ENCODE measurements at regions not wholly inside any gene's neighbourhood (a gene's known extent, or its start where the extent isn't known, plus 50 kb on each side); places are given as distances from the start of the nearest gene placed in this dataset.
"Not testable (repeated sequence)": the region's sequence is repeated elsewhere in the genome, so short reads cannot be mapped to it uniquely, and the experiment has no call there.

GRCh38 chr16:79403534-79403933 lies 197.0 kb downstream of the MAF start:
- DNase-seq, result no peak

GRCh38 chr16:79402920-79403319 lies 197.6 kb downstream of the MAF start:
- no peak for DNase-seq

GRCh38 chr16:79402356-79402755 lies 198.2 kb downstream of the MAF start:
- no peak for DNase-seq

DNA sequence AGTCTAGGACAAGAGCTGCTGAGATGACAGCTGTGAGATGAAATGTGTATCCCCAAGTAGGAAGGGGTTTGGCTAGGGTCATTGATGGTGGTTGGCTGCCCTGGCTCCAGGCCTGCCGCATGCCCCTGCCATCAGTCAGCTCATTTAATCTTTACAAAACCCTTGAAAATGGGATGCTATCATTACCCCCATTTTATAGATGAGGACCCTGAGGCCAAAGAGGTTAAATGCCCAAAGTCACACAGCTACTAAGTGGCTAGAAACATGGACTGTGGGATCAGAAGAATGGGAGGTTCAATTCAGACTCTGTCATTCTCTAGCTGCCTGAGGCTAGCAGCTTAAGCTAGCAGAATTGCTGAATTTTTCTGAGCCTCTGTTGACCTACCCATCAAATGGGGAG lies 198.8 kb downstream of the MAF start:
- DNase-seq, result no peak

- DNase-seq, result no peak
Observed at GRCh38 chr16:79401157-79401556, 199.4 kb downstream of the MAF start.

- no peak for DNase-seq
Observed at GRCh38 chr16:79400462-79401149, 199.9 kb downstream of the MAF start.

GRCh38 chr16:79395591-79395990 lies 204.9 kb downstream of the MAF start:
- DNase-seq, result no peak

DNA sequence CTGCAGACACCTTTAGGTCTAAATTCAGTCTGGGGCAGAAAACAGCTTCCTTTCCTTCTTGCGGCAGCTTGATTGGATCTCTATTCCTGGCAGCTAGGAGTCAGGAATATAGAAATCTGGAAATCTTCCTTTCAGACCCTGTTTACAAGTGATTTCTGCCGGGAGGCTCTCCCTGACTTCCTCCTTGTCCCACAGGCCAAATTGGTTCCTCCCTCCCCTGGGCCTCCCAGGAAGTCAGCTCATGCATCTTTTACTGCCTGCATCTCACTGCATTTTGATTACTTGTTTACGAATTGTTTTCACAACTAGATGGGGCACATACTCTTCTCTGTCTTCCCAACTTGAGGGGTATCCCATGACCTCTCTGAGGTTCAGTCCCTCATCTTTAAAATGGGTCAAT lies 206.3 kb downstream of the MAF start:
- DNase-seq, result no peak

GRCh38 chr16:79393564-79393963 lies 207.0 kb downstream of the MAF start:
- DNase-seq, result no peak

GRCh38 chr16:79393127-79393526 lies 207.4 kb downstream of the MAF start:
- no peak for DNase-seq

GRCh38 chr16:79392081-79392480 lies 208.5 kb downstream of the MAF start:
- no peak for DNase-seq

- no peak for DNase-seq
Observed at GRCh38 chr16:79391395-79391794, 209.1 kb downstream of the MAF start.

DNA sequence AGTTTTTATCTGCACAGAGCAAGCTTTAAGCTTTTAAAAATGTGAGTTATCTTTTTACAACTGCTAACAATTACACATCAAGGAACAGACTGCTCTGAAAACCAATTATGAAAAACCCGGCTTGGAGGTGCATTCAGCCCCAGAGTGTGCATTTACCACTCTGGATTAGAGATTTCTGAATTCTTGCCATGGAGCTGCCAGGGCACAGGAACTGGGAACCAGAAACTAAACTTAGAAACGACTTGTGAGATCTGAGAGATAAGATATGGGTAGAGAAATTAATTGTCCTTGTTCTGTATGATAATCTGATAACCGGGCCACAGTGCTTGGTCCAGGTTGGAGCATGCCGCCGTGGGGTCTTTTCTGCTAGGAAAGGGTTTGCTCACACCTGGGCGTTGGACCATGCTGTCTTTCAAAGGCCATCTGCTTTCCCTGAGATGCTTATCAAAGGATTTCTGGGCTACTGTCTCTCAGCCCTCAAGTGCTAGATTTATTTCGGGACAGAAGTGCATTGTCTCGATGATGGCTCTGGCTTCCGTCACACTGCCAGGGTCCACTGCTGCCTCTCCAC lies 210.0 kb downstream of the MAF start:
- no peak for DNase-seq

- no peak for DNase-seq
Observed at GRCh38 chr16:79388396-79388795, 212.1 kb downstream of the MAF start.

- DNase-seq, result no peak
Observed at GRCh38 chr16:79386299-79386698, 214.2 kb downstream of the MAF start.

DNA sequence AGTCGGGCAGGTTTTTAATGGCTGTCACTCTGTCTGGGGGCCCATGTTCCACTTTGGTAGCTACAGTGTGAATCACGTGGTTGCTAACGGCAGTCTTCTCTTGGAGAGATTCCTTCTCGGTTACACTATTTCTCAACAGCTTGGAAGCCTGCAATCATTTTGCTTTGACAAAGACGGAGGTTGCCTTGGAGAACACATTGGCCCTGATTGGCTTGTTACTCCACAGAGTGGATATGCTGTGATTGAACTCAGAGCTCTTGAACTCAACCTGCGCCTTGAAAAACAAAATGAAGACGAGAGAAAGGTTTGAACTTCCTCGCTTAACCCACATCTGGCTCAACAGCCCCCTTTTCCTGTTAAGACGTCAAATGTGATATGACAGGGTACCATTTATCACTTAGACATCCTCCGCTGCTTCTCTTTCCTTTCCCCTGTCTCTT lies 218.9 kb downstream of the MAF start:
- no peak for DNase-seq

GRCh38 chr16:79380995-79381602 lies 219.4 kb downstream of the MAF start:
- DNase-seq, result no peak

GRCh38 chr16:79379095-79379494 lies 221.4 kb downstream of the MAF start:
- no peak for DNase-seq

DNA sequence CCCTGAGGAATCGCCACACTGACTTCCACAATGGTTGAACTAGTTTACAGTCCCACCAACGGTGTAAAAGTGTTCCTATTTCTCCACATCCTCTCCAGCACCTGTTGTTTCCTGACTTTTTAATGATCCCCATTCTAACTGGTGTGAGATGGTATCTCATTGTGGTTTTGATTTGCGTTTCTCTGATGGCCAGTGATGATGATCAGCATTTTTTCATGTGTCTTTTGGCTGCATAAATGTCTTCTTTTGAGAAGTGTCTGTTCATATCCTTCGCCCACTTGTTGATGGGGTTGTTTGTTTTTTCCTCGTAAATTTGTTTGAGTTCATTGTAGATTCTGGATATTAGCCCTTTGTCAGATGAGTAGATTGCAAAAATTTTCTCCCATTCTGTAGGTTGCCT lies 223.5 kb downstream of the MAF start:
- DNase-seq, result not testable (repeated sequence)

DNA sequence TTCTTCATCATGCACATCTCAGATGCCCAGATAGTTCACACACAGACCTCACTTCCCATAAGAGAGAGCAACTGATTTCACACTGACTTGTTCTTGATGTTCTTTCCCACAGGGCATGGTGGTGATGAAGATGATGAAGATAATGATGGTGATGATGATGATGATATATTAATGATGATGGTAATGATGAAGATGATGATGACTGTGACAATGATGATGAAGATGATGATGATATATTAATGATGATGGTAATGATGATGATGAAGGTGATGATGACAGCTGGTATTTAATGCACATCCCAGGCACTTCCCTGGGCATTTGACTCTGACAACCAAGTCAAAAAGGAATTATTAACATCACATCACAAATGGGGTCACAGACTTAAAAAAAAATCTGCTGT lies 225.2 kb downstream of the MAF start:
- DNase-seq, result no peak

GRCh38 chr16:79372503-79373184 lies 227.9 kb downstream of the MAF start:
- no peak for DNase-seq

DNA sequence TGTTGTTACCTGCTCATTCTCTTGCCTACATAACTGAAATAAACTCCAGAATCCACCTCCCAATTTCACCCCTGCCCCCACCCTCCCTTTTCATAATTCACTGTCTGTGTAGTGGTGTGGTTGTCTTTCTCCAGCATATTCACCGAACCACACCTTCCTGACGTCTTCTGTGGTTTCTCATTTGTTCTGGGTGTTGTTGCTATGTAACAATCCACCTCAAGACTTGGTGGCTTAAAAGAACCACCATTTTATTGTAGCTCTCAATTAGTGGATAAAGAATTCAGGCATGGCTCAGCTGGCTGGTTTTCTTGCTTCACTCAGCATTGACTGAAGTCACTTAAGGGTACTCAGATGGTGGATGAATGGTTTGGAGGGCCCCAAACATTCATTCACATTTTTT lies 229.8 kb downstream of the MAF start:
- no peak for DNase-seq

DNA sequence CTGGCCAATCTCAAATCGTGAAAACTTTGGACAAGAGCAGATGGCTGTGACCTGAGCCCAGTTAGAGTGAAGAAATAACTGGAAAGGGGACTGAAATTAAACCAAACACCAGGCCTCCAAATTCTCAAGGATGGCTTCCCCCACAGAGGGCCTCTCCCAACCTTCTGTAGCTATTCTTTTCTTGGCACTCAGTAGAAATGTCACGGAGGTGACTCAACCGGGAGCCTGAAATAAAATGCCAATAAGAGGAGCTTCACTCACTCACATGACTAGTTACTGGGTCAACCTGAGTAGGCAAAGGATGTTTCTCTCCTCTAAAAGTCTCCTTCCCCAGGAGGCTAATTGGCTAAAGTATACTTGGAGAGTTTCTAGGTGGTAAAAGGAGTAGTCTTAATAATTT lies 230.7 kb downstream of the MAF start:
- no peak for DNase-seq

GRCh38 chr16:79367822-79368221 lies 232.7 kb downstream of the MAF start:
- DNase-seq, result no peak

All from NCI-H1092 treated with DMSO at 0.1 percent for 48 hours (cell line).